ENCODE measurements at regions not wholly inside any gene's neighbourhood (a gene's known extent, or its start where the extent isn't known, plus 50 kb on each side); places are given as distances from the start of the nearest gene placed in this dataset.

- peak; percentile 86 to 87 for DNase-seq
Observed at GRCh38 chr2:8477552-8478470, 204.0 kb upstream of the ID2 start.

DNA sequence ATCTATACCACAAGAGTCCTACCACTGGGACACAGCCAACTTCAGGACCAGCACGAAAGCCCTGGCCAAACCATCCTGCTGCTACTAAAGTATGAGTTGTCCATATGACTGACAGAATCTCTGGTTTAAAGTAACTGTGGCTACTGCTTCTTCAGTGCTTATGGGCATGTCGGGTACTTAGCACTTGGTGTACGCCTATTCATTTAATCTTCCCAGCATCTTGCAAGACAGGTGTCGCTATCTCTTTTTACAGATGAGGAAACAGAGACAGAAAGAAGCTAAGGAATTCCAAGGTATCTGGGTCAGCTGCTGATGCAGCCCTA is 203.4 kb upstream of the ID2 start:
- no peak for DNase-seq

DNA sequence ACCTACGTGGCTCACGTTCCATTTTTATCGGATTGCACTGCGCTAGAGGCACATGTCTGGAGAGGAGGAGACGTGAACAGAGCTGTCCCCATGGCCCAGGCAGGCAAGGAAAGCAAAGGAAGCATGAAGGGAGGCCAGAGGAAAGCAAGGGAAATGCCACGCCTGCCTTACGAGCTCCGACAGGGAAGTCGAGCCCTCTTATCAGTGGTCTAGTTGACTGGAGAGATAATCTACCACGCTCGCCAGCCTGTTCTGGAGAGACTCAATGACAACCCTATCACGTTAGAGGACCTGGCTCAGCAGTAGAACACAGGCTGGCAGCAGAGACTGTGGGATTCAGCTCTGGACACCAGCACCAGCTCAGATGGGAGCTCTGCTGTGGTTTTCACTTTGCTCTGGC is 202.6 kb upstream of the ID2 start:
- no peak for DNase-seq

- no peak for DNase-seq
Observed at GRCh38 chr2:8480915-8481314, 200.9 kb upstream of the ID2 start.

GRCh38 chr2:8481463-8482009 is 200.3 kb upstream of the ID2 start:
- DNase-seq: no peak

- no peak for DNase-seq
Observed at GRCh38 chr2:8482432-8482831, 199.4 kb upstream of the ID2 start.

DNA sequence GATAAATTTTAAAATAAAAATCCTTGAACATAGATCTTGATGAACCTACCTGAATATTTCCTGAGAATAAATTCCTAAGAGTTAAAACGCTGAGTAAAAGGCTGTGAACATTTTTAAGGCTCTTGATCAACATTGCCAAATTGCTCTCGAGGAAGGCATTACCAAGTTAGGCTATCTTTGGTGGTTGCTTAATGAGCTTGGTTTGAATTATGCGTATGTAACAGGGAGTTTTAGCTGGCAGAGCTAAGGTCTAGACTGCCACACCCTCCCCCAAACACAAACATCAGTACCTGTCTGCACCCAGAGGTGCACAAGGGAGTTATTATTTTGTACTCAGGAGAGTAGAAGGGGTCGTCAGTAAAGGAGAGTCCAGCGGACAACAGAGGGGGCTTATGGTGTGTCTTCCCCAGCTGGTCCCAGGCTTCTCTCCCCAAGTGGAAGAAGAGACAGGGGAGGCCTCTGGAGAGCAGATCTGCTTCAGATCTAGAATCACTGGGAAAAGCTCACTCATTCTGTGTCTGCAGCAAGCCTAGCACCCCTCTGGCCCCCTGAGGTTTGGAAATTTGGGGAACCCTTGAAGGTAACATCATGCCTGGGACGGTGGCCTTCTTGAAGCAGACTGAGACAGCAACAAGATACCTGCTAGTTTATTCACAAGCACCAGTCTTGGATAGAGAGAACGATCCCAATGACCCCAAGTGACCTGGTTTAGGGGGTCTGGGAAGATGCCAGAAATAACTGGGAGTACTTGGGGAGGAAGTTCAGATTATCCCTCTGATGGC is 197.2 kb upstream of the ID2 start:
- DNase-seq: no peak

DNA sequence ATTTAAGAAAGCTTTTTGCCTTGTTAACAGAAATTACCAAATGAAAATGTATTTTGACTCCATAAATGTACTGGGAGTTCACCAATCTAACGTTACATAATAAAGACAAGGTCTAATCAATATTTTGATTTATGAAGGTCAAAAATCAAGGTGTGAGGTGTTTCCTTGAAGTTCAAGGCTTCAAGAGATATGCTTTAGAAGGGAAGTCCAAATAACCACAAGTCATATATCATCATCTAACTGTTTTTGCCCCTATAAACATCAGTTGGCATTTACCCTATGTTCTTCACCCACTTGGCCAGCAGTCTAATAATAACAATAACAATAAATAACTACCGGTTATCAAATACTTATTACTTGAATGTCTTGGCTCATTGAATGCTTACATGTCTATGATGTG is 196.1 kb upstream of the ID2 start:
- no peak for DNase-seq

DNA sequence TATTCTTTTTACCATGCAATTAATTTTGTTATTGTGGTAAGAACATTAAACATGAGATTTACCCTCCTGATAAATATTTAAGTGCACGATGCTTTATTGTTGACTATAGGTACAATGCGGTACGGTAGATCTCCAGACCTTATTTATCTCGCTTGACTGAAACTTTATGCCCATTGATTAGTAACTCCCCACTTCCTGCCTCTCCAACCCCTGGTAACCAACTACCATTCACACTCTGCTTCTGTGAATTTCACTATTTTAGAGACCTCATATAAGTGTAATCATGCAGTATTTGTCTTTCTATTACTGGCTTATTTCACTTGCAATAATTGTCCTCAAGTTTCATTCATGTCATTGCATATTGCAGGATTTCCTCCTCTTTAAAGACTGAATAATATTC is 195.7 kb upstream of the ID2 start:
- DNase-seq: no peak

DNA sequence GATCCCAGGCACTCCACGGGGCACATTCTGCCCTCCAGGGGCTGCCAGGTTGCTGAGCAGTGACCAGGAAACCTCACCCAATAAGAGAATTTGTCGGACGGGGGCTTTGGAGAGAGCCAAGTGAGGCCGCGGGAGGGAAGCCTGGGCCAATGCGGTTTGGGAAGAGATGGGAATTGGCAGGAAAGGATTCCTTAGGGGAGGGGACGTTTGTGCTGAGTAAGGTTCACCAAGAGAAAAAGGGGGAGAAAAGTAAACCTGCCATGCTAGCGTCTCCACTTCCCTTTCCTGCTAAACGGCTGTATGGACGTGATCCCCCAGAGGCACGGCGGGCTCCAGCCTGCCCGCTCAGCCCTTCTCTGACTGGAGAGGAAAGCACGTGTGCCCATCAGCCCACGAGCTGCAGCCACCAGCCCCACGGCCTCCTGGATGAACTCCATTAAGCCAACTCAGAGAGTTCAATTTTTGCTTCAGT is 194.4 kb upstream of the ID2 start:
- no peak for DNase-seq

GRCh38 chr2:8488001-8488738 is 193.7 kb upstream of the ID2 start:
- DNase-seq: no peak

DNA sequence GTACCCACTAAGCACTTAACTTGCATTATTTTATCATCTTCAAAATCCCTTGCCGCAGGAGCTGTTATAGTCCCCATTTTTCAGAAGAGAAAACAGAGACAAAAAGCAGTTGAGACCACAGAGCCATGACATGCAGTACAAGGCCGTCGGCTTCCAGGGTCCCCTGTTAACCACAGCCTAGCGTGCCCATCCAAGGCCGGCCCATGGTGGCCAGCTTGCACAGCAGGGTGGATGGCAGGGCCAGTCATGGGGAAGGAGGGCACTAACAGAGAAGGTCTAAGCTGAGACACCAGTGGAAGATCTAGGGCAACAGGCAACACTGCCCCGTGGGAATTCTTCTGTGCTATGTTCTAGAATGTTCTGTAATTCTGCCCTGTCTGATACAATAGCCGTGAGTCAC is 192.6 kb upstream of the ID2 start:
- DNase-seq: no peak

DNA sequence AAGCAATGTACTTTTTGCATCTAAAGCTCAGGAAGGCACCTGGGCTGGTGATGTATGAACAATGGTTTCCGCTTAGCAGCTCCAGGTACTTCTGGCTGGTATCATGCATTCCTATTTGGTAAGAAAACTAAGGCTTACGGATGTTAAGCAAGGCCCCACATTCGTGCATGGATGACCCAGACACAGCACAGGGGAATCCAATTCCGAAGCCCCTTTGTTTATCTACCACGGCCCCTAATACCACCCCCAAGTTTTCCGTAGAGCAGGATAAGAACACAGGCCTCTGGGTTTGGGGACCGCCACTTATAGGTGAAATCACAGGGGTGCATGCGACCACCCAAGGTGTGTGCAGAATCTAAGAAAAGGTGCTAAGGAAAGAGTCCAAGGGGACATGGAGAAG is 192.1 kb upstream of the ID2 start:
- no peak for DNase-seq

DNA sequence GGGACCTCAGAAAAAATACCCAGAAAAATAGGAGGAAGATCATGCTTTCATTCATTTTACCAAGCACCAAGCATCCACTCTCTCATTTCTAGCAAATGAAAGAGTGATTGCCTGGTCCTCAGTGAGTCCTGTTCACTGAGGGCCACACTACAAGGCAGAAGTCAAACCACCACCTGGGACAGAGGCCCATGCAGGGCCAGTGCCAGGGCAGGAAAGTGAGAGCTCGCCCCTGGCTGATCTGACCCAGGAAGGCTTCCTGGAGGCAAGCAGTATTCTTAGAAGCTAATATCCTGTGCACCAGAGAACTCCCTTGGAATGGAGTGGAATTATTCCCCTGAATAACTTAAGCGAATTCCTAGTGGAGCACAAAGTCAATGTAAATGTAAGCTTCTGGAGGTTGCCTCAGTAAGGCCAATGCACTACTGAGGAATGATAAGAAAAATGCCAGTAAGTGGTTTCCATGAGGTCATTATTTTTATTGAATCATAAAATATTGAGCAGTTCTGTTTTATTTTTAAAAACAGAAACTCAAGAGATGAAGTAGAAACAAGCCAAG is 191.6 kb upstream of the ID2 start:
- no peak for DNase-seq

- no peak for DNase-seq
Observed at GRCh38 chr2:8491296-8492027, 190.4 kb upstream of the ID2 start.

DNA sequence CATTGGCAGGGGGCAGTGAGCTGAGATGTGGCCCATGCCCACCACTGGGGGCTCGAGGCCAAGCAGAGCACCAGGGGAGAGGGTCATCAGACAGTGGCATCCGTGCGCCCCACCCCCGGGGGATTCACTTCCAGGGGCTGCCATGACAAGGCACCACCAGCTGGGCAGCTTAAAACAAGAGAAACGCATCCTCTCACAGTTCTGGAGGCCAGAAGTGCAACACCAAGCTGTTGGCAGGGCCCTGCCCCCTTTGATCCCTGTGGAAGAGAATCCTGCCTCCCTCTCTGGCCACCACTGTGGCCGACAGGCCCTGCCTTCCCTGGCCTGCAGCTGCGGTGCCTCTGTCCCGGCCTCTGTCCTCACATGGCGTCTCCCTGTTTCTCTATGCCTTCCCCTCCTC is 187.7 kb upstream of the ID2 start:
- DNase-seq: no peak

DNA sequence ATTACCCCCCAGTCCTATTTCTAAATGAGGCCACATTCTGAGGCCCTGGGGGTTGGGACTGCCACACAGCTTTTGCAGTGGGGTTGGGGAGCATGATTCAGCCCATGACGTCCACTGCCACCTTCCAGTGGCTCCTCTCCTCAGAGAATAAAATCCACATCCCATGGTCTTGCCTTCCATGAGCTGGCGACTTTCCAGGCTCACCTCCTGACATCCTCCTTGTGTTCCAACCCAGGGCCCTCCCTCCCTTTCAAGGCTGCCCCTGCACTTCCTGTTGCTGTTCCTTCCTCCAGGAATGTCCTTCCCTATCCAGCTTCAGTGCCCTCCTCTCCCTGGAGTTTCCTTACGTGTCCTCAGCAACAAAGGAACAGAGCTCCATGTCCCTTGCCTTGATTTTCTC is 187.3 kb upstream of the ID2 start:
- DNase-seq: no peak

DNA sequence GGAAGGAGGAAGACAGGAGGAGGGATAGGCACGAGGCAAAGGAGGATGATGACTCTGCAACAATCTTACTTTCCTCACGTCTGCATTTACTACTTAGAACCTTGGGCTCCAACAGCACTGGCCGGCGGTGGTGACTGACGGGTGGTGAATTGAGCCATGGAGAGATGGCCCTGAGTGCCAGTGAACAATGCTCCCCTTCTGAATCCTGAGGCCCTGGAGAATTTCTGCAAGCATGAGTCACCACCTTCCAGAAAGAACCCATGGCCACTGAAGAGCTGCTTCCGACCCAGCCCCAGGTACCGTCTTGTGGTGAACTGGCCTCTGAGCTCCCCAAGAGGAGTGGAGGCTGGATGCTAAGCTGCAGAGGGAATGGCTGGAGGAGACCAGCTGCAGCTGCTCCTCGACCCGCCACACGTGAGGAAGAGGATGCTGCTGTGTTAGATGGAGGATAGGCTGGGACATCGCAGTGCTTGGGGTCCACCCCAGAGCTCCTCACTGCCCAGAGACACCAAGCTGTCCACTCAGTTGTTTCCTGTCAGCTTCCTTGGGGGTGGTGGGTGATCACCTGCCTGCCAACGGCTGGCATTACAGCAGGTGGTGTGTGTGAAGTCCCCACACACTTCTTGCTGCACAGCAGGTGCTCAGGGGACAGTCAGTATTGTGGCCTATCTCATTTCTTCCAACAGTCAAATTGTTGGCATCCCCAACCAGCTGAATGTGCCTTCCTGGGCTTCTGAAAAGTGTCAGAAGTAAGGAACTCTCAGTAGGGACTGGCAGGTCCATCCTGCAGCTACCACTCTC is 186.5 kb upstream of the ID2 start:
- DNase-seq: no peak

- DNase-seq: no peak
Observed at GRCh38 chr2:8496079-8496478, 185.8 kb upstream of the ID2 start.

DNA sequence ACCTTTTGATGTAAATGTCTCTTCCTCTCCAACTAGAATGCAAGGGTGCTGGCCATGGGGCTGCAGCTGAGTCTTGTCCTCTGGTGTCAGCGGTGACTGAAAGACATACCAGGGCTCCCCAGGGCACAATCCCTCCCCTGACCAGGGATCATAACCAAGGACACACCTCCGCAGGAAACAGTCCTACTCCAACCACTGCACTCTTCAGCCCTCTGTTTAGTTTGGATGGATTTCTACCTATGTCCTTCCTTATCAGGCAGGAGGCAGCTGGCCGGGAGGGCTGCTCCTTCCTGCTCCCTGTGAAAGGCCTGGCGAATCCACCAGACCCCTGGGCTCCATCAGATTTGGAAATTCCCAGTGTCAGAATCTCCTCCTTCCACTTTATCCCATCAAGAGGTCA is 185.2 kb upstream of the ID2 start:
- DNase-seq: no peak

- no peak for DNase-seq
Observed at GRCh38 chr2:8498994-8499393, 182.9 kb upstream of the ID2 start.
